HepG2 (cell line): ENCODE measurements at regions not wholly inside any gene's neighbourhood (a gene's known extent, or its start where the extent isn't known, plus 50 kb on each side); places are given as distances from the start of the nearest gene placed in this dataset.

Source experiments
- ARNTL ChIP-seq: sonication (generic); formaldehyde crosslinking; IDR thresholded peaks from 2 replicates; pipeline ENCODE4 v1.4.0; 2020; ENCODE audit warnings: mild to moderate bottlenecking, missing genetic modification reagents
- CREBL2 ChIP-seq: sonication (generic); formaldehyde crosslinking; IDR thresholded peaks from 2 replicates; pipeline ENCODE4 v1.8.1; 2023; ENCODE audit warnings: missing genetic modification reagents, mild to moderate bottlenecking, borderline replicate concordance
- DRAP1 ChIP-seq: IDR thresholded peaks from 2 replicates; pipeline ENCODE4 v1.6.1; 2016; ENCODE audit warnings: missing genetic modification reagents, missing compliant biosample characterization
- FOXC1 ChIP-seq: sonication (generic); formaldehyde crosslinking; IDR thresholded peaks from 2 replicates; pipeline ENCODE4 v1.8.0; 2022; ENCODE audit warnings: mild to moderate bottlenecking, missing genetic modification reagents, borderline replicate concordance
- GFI1 ChIP-seq: sonication (generic); formaldehyde crosslinking; IDR thresholded peaks from 2 replicates; pipeline ENCODE4 v1.5.0; 2020; ENCODE audit warnings: missing genetic modification reagents, mild to moderate bottlenecking, borderline replicate concordance
- GLMP ChIP-seq: sonication (generic); formaldehyde crosslinking; IDR thresholded peaks from 2 replicates; pipeline ENCODE4 v1.9.0; 2021; ENCODE audit warnings: missing genetic modification reagents, mild to moderate bottlenecking, borderline replicate concordance
- HMG20B ChIP-seq: conservative IDR thresholded peaks from 2 replicates; pipeline ENCODE4 v1.6.1; 2016; ENCODE audit warnings: missing genetic modification reagents, missing compliant biosample characterization
- HNF4A ChIP-seq: sonication (generic); formaldehyde crosslinking; IDR thresholded peaks from 2 replicates; pipeline ENCODE4 v1.4.0; 2020; ENCODE audit warnings: missing genetic modification reagents
- IKZF4 ChIP-seq: sonication (generic); formaldehyde crosslinking; IDR thresholded peaks from 2 replicates; pipeline ENCODE4 v1.5.1; 2020; ENCODE audit warnings: borderline replicate concordance, mild to moderate bottlenecking, low read depth, missing genetic modification reagents; ENCODE audit errors: not compliant biosample characterization
- NR2C2 ChIP-seq: sonication (generic); formaldehyde crosslinking; IDR thresholded peaks from 2 replicates; pipeline ENCODE4 v1.4.0; 2020; ENCODE audit warnings: missing genetic modification reagents, mild to moderate bottlenecking, moderate library complexity, borderline replicate concordance
- PBX3 ChIP-seq: sonication (generic); formaldehyde crosslinking; IDR thresholded peaks from 2 replicates; pipeline ENCODE4 v1.8.1; 2023; ENCODE audit warnings: missing genetic modification reagents, inconsistent platforms, borderline replicate concordance
- SMAD1 ChIP-seq: sonication (generic); formaldehyde crosslinking; IDR thresholded peaks from 2 replicates; pipeline ENCODE4 v1.4.0; 2020; ENCODE audit warnings: missing genetic modification reagents, low read depth, mild to moderate bottlenecking, borderline replicate concordance
- STAG1 ChIP-seq: sonication (generic); formaldehyde crosslinking; IDR thresholded peaks from 2 replicates; pipeline ENCODE4 v1.4.0; 2020; ENCODE audit warnings: missing genetic modification reagents
- TARDBP ChIP-seq: sonication (generic); formaldehyde crosslinking; IDR thresholded peaks from 2 replicates; pipeline ENCODE4 v1.8.0; 2022; ENCODE audit warnings: mild to moderate bottlenecking, missing genetic modification reagents
- WIZ ChIP-seq: sonication (generic); formaldehyde crosslinking; IDR thresholded peaks from 2 replicates; pipeline ENCODE4 v1.5.1; 2020; ENCODE audit warnings: mild to moderate bottlenecking, missing genetic modification reagents
- ZBTB44 ChIP-seq: sonication (generic); formaldehyde crosslinking; IDR thresholded peaks from 2 replicates; pipeline ENCODE4 v1.4.0; 2020; ENCODE audit warnings: missing genetic modification reagents
- ZFP1 ChIP-seq: IDR thresholded peaks from 2 replicates; pipeline ENCODE4 v1.6.1; 2016
- ZGPAT ChIP-seq: IDR thresholded peaks from 2 replicates; pipeline ENCODE4 v1.6.1; 2016; ENCODE audit warnings: mild to moderate bottlenecking
- ZMYM2 ChIP-seq: sonication (generic); formaldehyde crosslinking; IDR thresholded peaks from 2 replicates; pipeline ENCODE4 v1.8.0; 2022; ENCODE audit warnings: mild to moderate bottlenecking, missing genetic modification reagents
- ZNF629 ChIP-seq: sonication (generic); formaldehyde crosslinking; conservative IDR thresholded peaks from 2 replicates; pipeline ENCODE4 v1.5.0; 2020; ENCODE audit warnings: missing genetic modification reagents
- ZNF761 ChIP-seq: sonication (generic); formaldehyde crosslinking; conservative IDR thresholded peaks from 2 replicates; pipeline ENCODE4 v1.4.0; 2020; ENCODE audit warnings: mild to moderate bottlenecking, missing genetic modification reagents
- ZNF775 ChIP-seq: sonication (generic); formaldehyde crosslinking; IDR thresholded peaks from 2 replicates; pipeline ENCODE4 v1.4.0; 2020; ENCODE audit warnings: missing genetic modification reagents, mild to moderate bottlenecking, moderate library complexity, borderline replicate concordance
- ZSCAN5A ChIP-seq: sonication (generic); formaldehyde crosslinking; IDR thresholded peaks from 2 replicates; pipeline ENCODE4 v1.8.0; 2022; ENCODE audit warnings: mild to moderate bottlenecking, missing genetic modification reagents, borderline replicate concordance

- TF ChIP-seq STAG1 (CRISPR knock-in tag), result no peak
- TF ChIP-seq ZSCAN5A (CRISPR knock-in tag), result no peak
- no peak for TF ChIP-seq GFI1 (CRISPR knock-in tag)
- no peak for TF ChIP-seq GLMP (CRISPR knock-in tag)
- TF ChIP-seq HMG20B (CRISPR knock-in tag), result 0 out of 2 replicates have a peak, but pooled peaks have one; percentile 16
- TF ChIP-seq TARDBP (CRISPR knock-in tag), result no peak
- TF ChIP-seq DRAP1, result no peak
- TF ChIP-seq SMAD1, result no peak
- TF ChIP-seq PBX3 (CRISPR knock-in tag), result no peak
- no peak for TF ChIP-seq ZBTB44 (CRISPR knock-in tag)
- TF ChIP-seq HNF4A (CRISPR knock-in tag), result peak; percentile 84
- TF ChIP-seq ZFP1 (CRISPR knock-in tag), result no peak
- no peak for TF ChIP-seq ARNTL (CRISPR knock-in tag)
- peak; percentile 59; the same call in 1 of the 2 replicates for TF ChIP-seq ZGPAT
- no peak for TF ChIP-seq IKZF4
- TF ChIP-seq ZNF629, result no peak
- no peak for TF ChIP-seq CREBL2 (CRISPR knock-in tag)
- no peak for TF ChIP-seq NR2C2
- TF ChIP-seq ZMYM2 (CRISPR knock-in tag), result no peak
- no peak for TF ChIP-seq ZNF775 (CRISPR knock-in tag)
- no peak for TF ChIP-seq WIZ (CRISPR knock-in tag)
- TF ChIP-seq FOXC1, result no peak
- TF ChIP-seq ZNF761 (CRISPR knock-in tag), result no peak
Observed at GRCh38 chr12:116662612-116663144, 75.2 kb downstream of the SPRING1 start (continued).
